Epidermal melanocyte (primary cell): ENCODE measurements at regions not wholly inside any gene's neighbourhood (a gene's known extent, or its start where the extent isn't known, plus 50 kb on each side); places are given as distances from the start of the nearest gene placed in this dataset.
"Not testable (repeated sequence)": the region's sequence is repeated elsewhere in the genome, so short reads cannot be mapped to it uniquely, and the experiment has no call there.

ENCODE experiments used
- DNase-seq: peaks from one replicate; pipeline ENCODE4 v3.0.0; 2011; ENCODE audit warnings: low spot score; ENCODE audit not compliant: insufficient read length

DNA sequence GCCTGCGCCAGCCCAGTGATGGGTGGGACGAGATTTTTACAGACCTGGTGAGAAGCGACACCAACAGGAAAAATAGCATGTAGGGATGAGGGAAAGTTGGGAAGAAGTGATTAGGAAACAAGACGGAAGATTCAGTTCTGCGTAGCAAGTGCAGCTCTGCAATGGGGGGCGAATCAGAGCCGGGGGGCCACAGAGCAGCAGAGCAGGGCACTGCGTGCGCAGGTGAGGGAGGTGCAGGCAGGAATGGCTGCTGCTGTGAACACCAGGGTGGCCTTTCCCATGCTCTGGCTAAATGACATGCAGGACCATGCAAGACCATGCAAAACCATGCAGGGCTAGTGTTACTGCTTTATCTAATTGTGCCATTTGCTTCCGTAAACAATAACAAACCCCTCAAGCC is 442.7 kb upstream of the FRG1 start:
- DNase-seq = no peak

DNA sequence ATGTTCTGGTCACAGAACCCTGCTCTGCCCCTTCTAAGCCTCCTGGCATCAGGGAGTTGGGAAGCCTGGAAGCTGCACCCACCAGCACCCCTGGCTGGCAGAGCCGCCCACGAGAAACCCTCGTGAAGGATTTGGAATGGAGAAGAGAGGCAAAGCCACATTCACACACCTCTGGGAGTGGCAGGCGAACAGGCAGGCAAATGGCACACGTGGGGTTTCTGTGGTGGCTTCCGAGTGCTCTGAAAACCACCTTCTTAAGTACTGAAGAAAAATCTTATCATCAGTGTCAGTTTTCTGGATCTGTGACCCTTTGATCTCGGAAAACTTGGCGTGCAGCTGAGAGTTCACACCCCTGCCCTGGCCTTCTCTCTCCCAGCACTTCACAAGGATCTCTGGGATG is 442.2 kb upstream of the FRG1 start:
- no peak for DNase-seq

DNA sequence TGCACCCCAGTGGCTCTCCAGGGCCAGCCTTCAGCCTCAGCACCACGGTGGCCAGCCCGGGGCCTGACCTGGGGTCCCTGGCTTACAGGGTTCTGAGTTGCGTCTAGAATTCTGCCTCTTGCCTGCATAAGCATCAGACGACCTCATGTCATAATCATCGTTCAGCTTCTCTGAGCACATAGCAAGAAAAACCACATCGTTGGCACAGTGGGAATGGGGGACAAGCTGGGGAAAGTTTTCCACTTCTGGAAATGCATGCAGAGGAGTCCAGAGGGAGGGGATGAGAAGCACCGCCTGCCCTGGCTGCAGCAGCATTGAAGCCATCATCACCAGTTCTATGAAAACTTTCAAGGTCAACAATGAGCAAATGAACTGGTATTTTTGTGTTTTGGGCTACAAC is 441.0 kb upstream of the FRG1 start:
- no peak for DNase-seq

DNA sequence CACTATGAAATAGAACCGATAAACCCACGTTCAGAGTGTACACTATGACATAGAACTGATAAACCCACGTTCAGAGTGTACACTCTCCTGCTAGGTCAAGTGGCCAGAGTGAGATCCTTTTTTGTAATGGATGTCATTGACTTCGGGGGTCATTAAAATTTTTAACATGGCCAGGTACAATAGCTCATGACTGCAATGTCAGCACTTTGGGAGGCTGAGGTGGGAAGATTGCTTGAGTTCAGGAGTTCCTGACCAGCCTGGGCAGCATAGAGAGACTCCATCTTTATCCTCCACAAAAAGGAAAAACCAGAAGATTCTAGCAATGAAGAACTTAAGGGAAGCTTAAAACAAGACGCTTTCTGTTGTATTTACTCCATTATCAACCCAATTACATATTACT is 439.7 kb upstream of the FRG1 start:
- no peak for DNase-seq

DNA sequence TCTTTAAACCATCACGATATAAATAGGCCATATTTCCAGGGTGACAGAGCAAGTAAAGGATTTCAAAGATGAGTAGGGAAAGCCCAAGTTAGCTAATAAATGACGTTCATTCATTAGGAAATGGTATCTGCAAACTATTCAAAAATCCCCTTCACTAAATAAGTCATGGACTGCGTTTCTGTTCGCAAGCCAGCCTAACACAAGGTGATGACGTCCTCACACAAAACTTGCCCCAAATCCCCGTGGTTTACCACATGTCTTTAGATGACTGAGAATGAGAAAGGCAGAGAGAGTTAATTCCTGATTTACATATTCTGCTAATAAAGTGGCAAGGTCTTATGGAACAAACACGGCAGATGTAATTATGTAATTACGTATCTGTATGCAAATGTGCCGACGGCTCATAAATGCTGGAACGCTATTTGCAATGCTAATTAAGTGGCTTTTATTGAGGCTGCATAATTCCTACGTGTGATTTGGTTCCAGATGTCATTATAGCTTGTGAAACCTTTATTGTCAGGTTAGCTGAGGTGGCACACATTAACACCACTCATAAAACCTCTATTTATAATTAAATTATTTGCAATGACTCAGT is 437.7 kb upstream of the FRG1 start:
- no peak for DNase-seq

DNA sequence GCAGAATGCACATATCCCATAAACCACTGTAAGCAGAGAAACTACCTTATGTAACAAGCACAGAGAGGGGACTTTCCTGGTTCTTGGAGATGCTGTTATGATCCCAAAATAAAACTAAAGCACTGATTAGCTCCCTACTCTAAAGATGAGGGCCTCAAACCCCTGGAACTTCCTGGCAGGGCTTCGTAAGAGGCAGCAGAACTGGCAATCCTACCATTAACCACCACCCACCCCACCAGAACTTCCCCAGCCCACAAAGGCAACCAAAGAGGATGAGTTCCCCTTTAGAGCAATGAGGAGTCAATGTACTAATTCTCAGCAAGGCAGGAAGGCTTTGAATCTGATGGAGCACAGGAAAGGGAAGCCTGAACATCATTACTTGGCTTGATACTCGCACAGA is 436.5 kb upstream of the FRG1 start:
- no peak for DNase-seq

DNA sequence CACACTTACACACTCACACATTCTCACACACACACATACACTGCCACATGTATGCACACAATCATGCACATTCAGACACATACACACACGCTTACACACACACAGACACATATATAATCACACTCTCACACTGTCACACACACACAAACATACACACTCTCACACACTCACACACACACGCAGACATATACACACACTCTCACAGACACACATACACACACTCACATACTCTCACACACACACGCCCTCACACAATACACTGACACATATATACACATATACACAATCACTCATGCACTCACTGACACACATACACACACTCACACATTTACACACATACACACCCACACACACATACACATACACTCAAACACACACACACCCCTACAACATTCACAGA is 435.3 kb upstream of the FRG1 start:
- no peak for DNase-seq

DNA sequence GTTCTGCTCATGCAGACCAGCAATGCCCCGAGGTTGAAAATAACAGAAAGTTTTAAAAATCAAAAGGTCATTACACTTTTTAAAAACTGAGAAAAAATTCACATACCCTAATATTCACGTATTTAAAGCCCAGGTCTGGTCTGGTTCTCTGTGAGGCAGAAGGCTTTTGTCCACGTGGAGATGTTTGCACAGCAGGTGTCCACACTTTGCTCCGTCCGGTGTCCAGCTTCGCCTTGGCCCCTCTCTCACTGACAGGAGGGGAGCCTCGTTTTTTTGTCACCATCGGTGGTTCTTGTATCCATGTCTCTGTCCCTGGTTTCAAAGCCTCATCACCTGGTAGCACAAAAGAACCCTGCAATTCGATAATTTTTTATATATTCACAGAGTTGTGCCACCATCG is 434.6 kb upstream of the FRG1 start:
- no peak for DNase-seq

DNA sequence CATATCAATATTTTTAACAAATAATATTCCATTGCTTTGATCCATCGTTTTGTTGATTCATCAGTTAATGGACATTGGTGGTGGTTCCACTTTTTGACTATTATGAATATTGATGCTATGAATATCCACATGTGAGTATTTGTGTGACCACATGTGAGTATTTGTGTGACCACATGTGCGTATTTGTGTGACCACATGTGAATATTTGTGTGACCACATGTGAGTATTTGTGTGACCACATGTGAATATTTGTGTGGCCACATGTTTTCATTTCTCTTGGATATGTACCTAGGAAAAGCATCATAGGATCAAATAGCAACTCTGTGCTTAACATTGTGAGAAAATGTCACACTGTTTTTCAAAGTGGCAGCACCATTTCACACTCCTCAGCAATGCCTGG is 433.6 kb upstream of the FRG1 start:
- DNase-seq = no peak

DNA sequence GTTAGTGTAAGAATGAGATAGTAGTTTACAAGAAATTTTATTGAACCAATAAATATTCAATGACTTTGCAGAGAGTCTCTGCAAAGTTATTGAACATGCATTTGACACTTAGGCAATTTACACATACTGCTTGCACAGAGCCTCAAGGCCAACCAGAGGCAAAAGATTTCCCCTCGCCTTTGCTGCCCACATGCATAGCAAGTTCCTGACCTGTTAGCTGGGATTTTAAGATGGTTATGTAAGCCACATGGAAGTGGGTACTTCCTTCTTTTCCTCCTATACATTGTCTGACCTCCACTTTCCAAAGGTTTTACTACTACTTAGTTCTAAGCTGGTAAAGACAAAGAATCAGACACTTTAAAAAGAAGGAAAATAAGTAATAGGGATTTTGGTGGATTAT is 430.1 kb upstream of the FRG1 start:
- DNase-seq = no peak

DNA sequence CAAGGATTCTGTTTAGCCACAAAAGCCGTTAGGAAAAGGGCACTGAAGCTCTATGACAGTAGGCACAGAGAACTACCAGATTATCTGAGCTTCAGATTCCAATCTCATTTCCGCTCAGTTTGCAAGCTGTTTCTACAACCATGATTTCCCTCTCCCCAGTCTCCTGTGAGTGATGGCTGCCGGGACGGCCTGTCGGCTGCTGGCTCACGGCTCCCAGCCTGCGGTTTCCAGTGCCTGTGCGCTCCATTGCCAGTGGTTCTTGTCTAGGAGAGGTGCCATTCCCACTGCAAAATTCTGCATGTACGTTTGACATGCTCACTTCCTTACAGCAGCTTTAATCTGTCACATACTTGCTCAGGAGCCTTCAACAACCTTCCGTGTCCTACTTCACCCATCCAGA is 429.1 kb upstream of the FRG1 start:
- no peak for DNase-seq

DNA sequence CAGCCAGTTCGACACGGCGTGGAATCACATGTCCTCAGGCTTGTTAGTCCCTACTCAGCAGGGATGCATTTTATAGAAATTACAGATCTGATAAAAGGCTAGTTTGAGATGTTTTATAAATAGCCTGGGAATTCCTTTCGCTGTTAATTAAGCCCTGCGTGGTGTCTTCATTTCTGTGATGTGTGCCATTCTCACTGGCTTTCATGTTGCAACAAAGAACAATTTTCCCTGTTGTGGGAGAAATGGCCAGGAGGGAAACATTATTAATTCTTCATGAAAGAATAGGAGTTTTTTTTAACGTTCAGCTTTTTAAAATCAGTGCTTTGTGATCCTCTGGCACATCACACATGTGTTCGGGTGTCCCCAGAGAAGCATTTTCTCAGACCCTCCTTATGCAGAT is 427.3 kb upstream of the FRG1 start:
- no peak for DNase-seq

DNA sequence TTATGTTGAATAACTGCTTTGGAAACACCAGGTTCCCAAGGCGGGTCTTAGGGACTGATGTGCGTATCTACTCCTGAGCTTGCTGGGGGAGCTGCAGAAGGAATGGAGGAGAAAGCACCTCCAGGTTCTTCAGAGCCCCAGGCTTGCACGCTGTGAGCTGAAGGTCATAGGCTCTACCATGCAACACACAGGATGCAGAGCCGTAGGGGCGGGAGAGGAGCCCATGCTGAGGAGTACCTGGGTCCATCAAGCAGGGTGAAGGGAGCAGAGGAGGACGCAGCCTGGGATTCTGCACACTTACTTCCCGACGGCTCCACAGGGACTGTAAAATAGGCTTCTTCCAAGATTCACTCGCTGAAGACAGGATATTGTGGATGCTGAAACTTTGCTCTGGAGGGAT is 426.5 kb upstream of the FRG1 start:
- DNase-seq = no peak

DNA sequence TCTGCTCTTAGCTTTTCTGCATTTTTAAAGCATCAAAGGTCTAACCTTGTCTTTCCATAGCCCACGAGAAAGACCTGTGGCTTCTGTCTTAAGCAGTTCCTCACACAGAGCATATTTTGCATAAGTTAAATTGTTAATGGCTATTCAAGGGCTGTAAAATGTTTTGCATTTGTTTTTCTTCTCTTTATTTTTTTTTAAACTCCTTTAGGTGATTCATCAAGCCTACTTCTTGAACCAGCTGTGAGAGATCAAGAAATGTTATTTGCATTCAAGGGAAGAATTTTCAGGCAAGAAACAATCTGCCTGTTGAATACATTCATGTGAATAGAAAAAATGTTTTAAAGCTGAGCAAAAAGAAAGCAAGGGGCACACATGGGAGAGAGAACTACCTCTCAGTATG is 423.8 kb upstream of the FRG1 start:
- DNase-seq = no peak

DNA sequence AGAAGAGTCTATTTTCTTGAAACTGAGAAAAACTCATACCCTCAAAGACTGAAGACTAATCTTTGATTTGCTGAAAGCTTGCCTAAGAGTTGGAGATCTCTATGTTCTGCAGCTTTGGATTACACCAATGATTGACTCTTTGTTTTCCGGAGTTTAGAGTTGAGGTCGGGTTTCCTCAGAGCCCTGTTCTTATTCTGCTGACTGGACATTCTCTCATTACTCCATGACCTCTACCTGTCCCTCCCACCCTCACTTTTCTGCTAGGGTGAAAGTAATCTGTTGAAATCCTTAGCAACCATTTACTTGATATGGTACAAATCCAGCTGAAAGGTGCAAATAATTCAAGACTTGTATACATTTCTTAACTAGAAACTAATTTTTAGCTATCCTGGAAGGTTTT is 421.5 kb upstream of the FRG1 start:
- no peak for DNase-seq

DNA sequence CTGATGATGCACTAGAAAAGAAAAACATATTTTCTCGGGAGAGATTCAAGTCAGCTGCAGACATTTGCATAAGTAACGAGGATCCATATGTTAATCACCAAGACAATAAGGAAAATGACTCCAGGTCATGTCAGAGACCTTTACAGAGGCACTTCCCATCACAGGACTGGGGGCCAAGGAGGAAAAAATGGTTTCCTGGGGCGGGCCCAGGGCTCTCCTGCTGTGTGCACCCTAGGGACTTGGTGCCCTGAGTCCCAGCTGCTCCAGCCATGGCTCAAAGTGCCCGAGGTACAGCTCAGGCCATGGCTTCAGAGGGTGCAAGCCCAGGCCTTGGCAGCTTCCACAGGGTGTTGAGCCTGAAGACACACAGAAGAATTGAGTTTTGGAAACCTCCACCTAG is 415.4 kb upstream of the FRG1 start:
- no peak for DNase-seq

DNA sequence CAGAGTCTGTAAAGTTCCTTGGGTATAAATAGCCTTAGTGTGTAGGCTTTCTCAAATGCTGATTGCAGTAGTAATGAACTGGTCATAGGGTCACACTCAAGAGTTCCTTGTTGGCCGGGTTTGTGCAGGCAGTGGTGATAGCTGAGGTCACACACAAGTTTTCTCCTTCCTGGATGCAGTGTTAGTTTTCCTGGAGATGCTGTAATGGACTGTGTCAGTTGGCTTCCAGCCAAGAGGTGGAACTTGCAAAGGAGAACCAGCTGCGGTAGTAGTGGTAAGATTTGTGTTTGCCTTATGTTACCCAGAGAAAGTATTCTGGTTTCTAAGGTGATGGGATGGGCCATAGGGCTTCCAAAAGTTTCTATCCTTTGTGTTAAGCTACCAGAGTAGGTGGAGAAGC is 409.8 kb upstream of the FRG1 start:
- no peak for DNase-seq

DNA sequence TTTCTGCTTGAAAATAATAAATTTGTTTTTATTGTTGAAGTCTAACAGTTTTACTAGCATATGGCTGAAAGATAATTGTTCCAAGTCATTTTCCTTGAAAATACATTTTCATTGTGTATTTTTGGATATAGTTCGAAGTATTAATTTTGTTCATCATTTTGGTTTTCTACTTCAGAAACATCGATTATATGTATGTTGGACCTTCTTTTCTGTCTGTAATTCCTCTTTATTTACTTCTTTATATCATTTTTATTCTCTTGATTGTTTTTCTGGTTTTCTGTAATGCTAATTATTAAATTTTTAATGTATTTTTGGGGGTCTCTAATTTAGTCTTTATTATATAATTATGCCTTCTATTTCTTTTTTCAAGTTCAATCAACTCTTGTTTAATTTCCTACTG is 407.1 kb upstream of the FRG1 start:
- DNase-seq = no peak

DNA sequence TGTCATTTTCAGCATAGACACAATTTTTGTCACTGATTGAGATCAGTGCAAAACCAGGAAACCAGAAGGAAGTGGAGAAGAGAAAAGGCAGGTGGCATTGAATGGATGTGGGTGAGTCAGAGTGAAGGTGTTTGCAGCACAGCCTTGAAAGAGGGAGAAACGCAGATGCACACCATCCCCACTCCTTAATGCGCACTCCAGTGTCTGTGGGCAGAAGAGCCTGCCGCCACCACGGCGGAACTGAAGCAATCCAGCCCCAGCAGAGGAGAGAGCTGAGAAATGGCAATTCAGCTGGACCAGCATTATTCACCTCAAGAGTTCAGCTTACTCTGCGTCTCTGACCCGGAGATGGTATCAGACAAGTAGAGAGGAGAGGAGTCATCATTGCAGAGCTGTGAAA is 393.1 kb upstream of the FRG1 start:
- no peak for DNase-seq

DNA sequence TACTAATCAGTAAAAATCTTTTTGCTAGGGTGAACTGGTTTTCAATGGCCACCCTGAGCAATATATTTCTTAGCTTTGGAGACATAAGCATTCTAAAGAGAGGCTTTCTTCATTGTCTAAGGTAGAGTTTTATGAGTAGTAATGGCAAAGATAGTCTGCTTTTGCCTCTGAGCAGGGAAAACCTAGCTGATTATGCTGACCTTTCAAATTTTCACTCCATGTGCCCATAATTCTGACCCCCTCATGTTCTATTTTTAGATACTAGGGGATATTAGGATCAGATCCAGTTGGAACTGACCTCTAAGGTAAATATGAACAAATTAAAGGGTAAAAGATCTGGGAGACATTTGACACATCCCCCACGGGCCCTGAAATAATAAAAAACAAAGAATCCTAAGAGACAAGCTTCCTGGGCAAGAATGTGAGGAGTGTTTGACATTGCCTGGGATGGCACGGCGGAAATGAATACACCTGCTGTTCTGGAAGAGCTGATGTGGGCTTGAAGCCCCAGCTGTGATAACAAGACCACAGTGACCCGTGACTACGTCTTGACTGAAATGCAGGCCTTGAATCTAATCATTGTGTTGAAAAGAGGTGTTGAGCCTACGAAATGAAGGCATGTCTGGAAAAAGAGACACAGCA is 392.1 kb upstream of the FRG1 start:
- no peak for DNase-seq

DNA sequence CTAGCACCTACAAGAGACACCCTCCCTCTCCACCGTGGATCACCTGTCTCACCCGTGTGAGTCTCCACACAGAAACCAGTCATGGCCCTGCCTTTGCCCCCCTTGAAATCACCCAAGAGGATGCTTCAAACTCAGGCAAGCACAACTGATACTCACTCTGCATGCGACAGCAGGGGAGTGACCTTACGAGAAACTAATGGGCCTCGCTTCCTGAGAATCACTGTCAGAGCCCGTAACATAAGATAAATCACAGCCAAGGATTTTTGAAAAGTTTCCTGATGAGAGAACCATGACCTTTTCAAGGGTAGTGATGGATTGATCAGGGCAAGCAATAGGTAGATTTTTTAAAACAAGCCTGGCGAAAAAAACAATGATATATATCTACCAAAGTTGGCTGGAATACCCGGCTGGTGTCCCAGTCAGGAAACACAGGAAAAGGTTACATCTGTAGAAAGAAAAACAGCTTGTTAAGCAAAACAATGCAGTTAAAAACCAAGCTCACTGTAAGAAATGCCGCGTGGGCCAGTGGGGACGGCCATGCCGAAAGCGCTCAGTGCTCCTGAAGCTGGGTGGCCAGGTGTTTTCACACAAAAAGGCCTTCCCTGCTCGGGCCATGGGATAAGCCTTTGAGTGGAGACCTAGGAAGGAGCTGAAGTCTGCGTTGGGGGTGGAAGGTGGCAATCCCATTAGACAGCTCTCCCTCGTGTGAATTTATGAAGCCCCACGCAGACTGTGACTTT is 388.6 kb upstream of the FRG1 start:
- not testable (repeated sequence) for DNase-seq

DNA sequence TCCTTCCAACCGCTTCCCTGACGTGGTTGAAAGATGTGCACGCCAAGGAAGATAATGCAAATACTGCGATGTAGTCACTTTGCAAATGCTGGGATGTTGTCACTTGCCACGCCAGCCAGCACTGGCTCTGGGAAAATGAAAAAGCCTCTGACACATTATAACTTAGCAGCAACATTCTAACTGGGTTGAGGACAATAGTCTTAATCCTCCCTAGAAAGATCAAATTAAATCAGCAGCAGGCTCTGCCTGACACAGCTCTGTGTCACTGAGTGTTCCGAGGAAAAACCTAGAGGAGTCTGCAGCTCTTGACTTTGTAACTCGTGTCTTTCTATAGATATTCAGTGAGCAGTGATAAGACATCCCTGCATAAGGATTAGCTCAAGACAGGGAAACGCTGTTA is 380.1 kb upstream of the FRG1 start:
- not testable (repeated sequence) for DNase-seq

DNA sequence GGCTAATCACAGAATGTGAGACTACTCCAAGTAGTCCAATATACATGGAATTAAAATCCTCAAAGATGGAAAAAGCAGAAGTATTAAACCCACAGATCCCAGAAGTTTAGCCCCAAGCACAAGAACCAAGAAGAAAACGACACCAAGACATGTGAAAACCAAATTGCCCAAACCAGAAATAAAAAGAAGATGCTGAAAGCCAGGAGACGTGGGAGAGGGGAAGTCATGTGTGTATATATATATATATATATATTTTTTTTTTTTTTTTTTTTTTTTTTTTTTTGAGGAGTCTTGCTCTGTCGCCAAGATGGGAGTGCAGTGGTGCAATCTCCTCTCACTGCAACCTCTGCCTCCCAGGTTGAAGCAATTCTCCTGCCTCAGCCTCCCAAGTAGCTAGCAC is 376.9 kb upstream of the FRG1 start:
- not testable (repeated sequence) for DNase-seq
